Mesodermal cell (in vitro differentiated cells): ENCODE measurements at regions not wholly inside any gene's neighbourhood (a gene's known extent, or its start where the extent isn't known, plus 50 kb on each side); places are given as distances from the start of the nearest gene placed in this dataset.

Source experiments
- H3K27ac ChIP-seq: 2 replicates; pipeline ENCODE4 v1.7.0; 2013; ENCODE audit warnings: mild to moderate bottlenecking, low read depth, low read length, moderate library complexity; ENCODE audit not compliant: severe bottlenecking
- H3K36me3 ChIP-seq: 2 replicates; pipeline ENCODE4 v1.7.1; 2013; ENCODE audit warnings: mild to moderate bottlenecking, low read length, moderate library complexity; ENCODE audit not compliant: control insufficient read depth, insufficient read depth
- H3K4me1 ChIP-seq: one replicate; pipeline ENCODE4 v1.7.1; 2013; ENCODE audit warnings: mild to moderate bottlenecking, low read length; ENCODE audit not compliant: insufficient read depth, control insufficient read depth, poor library complexity, severe bottlenecking
- H3K4me3 ChIP-seq: 2 replicates; pipeline ENCODE4 v1.7.0; 2013; ENCODE audit warnings: low read length, control low read depth, mild to moderate bottlenecking; ENCODE audit not compliant: insufficient read depth, poor library complexity, severe bottlenecking; ENCODE audit errors: extremely low read depth
- H3K9me3 ChIP-seq: 2 replicates; pipeline ENCODE4 v1.7.1; 2013; ENCODE audit warnings: mild to moderate bottlenecking, low read length, moderate library complexity; ENCODE audit not compliant: control insufficient read depth
- WGBS, 2 experiments: methylation state at CpG; one replicate each; pipeline ENCODE4 v1.1.5; 2013; ENCODE audit warnings: missing lambda C conversion rate in 2 of 2; ENCODE audit not compliant: insufficient coverage in 2 of 2; 5-methylcytosine and 5-hydroxymethylcytosine counted together

GRCh38 chr13:26989261-26989956 is 182.2 kb downstream of the USP12 start:
- peaks cover 5% of the 10 kb centered on the region for H3K4me1 ChIP-seq
- H3K9me3 ChIP-seq, result no peaks in the 10 kb centered on the region
- no peak overlapping the region for H3K4me3 ChIP-seq
- WGBS, 2 experiments, result 82 to 90% methylated on average over 5 to 14 of the region's 15 CpGs
- no peaks in the 10 kb centered on the region for H3K36me3 ChIP-seq
- H3K27ac ChIP-seq, result no peak overlapping the region

GRCh38 chr13:26988059-26988769 is 183.4 kb downstream of the USP12 start:
- Histone ChIP-seq H3K4me1 (peaks cover 16% of the 10 kb centered on the region), H3K4me3 (no peak overlapping the region), H3K27ac (no peak overlapping the region), H3K9me3 (no peaks in the 10 kb centered on the region), H3K36me3 (no peaks in the 10 kb centered on the region)
- 80 to 92% methylated on average over 2 to 5 of the region's 6 CpGs for WGBS, 2 experiments

DNA sequence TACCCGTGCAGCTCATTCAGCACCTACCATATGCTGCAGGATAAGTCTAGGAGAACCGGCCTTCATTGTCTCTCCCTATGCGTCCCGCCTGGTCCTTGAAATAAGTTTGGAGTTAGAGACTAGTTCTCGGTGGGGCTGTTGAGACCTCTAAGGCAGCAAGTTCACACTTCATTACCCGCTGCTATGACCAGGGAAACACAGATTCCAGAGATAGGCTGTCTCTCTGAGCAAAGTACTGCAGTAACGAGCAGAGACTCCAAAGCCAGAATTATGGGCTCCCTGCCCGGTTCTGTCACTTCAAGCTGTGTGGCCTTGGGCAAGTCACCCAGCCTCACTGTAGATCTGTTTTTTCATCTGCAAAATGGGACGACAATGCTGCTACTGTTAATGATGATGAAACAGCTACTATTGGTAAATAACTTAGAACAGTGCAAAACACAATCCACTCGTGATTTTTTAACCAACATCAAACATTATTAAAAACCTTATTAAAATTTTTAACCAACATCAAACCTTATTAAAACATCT is 184.1 kb downstream of the USP12 start:
- WGBS, 2 experiments, result 81 to 92% methylated on average over 6 to 8 of the region's 10 CpGs
- Histone ChIP-seq H3K4me3 (no peak overlapping the region), H3K36me3 (no peaks in the 10 kb centered on the region), H3K27ac (no peak overlapping the region), H3K9me3 (no peaks in the 10 kb centered on the region), H3K4me1 (peaks cover 21% of the 10 kb centered on the region)

DNA sequence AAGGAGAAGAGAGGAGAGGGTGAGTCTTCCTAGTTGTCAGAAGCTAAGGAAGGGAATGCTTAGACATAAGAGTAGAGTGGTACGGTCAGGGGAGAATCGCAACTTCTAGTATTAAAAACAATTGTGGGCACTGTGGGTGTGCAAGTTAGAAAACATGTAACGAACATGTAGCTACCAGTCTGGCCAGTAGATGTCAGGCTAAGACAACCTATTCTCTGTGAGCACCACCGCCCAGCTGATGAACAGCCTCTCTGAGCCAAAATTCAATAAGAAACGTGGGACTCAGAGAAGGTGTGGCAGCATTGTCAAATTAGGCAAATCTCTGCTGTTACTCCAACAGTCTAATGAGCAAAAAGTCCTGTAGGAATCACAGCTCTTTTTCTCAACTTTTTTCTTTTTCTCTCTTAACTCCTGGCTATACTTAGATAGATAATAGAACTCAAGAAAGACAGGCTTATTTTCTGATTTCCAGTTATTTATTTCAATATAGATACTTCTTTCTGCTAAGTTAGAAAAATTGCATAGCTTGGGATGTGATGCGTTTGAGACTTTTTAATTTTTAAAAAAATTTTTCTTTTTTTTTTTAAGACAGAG is 186.2 kb downstream of the USP12 start:
- H3K36me3 ChIP-seq, result no peaks in the 10 kb centered on the region
- no peak overlapping the region for H3K27ac ChIP-seq
- 9 to 11% methylated on average over 4 to 5 of the region's 6 CpGs for WGBS, 2 experiments
- H3K9me3 ChIP-seq, result no peaks in the 10 kb centered on the region
- H3K4me1 ChIP-seq, result peaks cover 21% of the 10 kb centered on the region
- no peak overlapping the region for H3K4me3 ChIP-seq

DNA sequence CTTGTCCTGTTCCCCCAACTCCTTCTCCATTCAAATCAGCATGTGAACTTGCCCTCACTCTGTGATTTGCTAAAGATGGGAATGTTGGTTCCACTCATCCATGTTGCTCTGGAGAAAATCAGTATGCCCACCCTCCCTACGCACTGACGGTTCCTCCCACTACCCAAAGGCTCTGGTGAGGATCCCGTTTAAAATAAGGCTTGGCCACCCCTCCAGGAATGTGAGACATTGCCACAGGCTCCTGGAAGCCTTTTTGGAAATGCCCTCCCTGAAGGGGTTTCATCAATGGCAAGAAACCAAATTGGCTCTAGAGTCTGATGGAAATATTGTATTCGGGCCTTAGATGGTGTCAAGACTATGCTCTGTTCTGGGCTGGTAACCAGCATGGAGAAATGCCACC is 187.3 kb downstream of the USP12 start:
- WGBS, 2 experiments, result 57 to 96% methylated on average over 1 to 4 of the region's 4 CpGs
- no peaks in the 10 kb centered on the region for H3K9me3 ChIP-seq
- peaks cover 21% of the 10 kb centered on the region for H3K4me1 ChIP-seq
- H3K27ac ChIP-seq, result no peak overlapping the region
- H3K4me3 ChIP-seq, result no peak overlapping the region
- H3K36me3 ChIP-seq, result no peaks in the 10 kb centered on the region

- no peaks in the 10 kb centered on the region for H3K9me3 ChIP-seq
- 84 to 88% methylated on average over 8 to 10 of the region's 12 CpGs for WGBS, 2 experiments
- H3K36me3 ChIP-seq, result no peaks in the 10 kb centered on the region
- peaks cover 21% of the 10 kb centered on the region for H3K4me1 ChIP-seq
- no peak overlapping the region for H3K4me3 ChIP-seq
- peak overlapping the region; percentile 85 for H3K27ac ChIP-seq
Observed at GRCh38 chr13:26983543-26984320, 187.9 kb downstream of the USP12 start.

DNA sequence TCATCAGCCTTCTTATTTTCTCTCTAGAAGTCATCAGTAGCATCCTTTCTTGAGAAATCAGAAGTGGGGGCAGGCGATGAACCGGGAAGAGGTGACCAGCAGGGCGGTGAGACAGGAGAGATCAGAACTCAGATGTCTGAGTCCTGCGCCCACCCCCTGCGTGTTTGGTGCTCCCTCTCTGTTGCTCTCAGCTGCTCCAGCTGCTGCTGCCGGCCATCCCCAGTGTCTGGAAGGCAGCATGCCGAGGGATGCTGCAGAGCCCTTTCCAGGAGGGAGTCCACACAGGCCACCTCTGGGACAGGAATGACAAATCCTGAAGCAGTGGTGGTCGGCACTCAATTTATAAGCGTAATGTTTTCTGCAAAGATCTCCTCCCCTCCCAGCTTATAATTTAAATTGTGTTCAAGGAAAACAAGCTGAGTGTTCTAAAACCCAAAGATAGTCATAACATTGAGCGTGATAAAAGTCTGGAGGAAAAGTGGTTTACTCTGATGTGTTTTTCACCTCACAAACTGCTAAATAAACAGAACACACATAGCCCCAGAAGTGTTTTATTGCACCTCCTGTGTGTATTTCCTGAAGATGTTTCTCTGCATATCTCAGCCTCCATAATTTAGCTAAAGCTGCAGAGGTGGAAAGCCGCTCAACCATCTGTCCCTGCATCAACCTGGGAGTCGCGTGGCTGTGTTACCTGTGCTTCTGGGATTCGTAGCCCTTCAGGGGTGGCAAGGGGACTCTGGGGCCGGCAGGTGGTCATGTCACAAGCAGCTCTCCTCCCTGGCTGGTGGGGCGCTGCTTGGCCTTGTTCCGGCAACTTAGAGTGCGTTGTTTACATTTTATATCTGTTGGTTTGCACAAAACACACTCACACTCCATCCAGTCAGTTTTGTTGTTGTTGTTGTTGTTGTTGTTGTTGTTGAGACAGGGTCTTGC is 191.2 kb downstream of the USP12 start:
- Histone ChIP-seq H3K36me3 (no peaks in the 10 kb centered on the region), H3K27ac (no peak overlapping the region), H3K9me3 (no peaks in the 10 kb centered on the region), H3K4me3 (no peak overlapping the region), H3K4me1 (peaks cover 27% of the 10 kb centered on the region)
- 79 to 86% methylated on average over 12 of the region's 18 CpGs for WGBS, 2 experiments

DNA sequence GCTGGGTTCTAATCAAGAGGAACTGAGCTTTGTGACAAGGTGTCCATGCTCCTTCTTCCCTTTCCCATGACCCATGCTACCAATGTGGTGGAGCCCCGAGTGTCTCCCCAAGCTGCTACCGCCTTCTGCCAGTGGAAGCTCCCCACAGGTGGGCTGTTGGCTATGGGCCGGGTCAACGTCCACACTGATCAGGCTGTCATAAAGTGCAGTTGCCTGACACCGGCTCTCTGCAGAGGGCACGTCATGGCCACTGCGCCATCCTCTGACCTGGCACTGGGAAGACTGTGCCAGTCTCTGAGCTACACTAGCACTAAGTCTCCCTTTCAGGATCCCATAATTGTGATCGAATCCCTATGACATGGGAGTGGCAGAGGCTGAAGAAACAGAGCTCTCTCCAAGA is 192.3 kb downstream of the USP12 start:
- WGBS, 2 experiments, result 91 to 96% methylated on average over 8 of the region's 8 CpGs
- Histone ChIP-seq H3K27ac (no peak overlapping the region), H3K4me3 (no peak overlapping the region), H3K4me1 (peaks cover 22% of the 10 kb centered on the region), H3K9me3 (no peaks in the 10 kb centered on the region), H3K36me3 (no peaks in the 10 kb centered on the region)

DNA sequence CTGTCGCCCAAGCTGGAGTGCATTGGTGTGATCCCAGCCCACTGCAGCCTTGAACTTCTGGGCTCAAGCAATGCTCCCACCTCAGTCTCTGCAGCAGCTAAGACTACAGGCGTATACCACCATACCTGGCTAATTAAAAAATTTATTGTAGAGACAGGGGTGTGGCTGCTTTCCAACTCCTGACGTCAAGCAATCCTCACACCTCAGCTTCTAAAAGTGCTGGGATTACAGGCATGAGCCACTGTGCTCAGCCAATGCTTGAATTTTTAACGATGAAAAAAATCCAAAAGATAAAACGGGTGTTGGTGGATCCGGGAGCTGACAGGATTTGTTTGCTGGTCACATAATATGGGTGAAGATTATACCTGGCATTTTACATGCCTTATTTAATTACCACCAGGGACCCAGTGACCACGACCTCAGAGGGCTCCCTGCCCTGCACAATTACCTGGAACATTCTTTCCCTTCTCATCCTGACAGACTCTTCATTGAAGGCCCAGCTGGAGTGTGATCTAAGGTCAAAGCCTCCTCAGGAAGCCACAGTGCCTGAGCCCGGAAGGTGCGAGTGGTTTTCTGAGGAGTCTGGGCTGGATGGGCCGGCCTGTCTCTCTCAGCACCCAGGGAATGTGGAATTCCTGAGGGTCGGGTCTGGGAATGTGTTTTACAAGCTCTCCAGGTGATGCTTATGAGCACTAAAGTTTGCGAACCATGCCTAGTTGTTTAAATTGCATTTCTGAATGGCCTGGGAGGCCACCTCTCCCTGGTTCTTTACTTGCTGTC is 193.3 kb downstream of the USP12 start:
- Histone ChIP-seq H3K27ac (no peak overlapping the region), H3K4me3 (no peak overlapping the region), H3K36me3 (no peaks in the 10 kb centered on the region), H3K9me3 (no peaks in the 10 kb centered on the region), H3K4me1 (peaks cover 12% of the 10 kb centered on the region)
- 45 to 67% methylated on average over 3 to 6 of the region's 12 CpGs for WGBS, 2 experiments
